ENCODE measurements at regions not wholly inside any gene's neighbourhood (a gene's known extent, or its start where the extent isn't known, plus 50 kb on each side); places are given as distances from the start of the nearest gene placed in this dataset.

DNA sequence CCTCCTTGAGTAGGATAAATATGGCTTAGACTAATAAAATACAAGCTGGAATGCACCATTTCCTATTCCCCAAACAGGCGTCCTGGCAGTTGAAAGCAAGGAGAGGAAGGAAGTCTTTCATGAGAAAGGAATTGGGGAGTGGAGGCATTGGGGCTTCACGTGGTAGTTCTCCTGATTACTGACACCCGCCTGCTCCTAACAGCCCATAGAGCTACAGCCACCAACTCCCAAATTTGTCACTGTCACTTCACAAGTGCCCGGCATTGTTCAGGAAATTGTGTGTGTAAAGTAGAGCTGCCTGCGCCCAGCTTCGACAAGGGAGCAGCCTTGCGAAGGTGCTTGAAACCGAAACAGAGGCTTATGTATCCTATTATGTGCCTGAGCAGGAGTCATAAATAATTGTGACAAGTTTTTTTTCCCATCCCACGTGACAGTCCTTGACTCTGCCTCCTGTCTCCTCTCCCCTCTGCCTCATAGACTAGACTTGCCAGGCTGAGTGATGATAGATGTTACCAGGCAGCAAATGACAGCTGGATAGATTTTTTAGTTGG, 301.7 kb upstream of the ZFP64 start (continued):
- TF ChIP-seq RAD21 (IDR thresholded peaks at IDR 0.05 in 1 of 2, conservative IDR thresholded peaks at IDR 0.05 in 1 of 2; ENCODE audit: low read depth in 2 of 2, low read length in 2 of 2) (no peak), KDM5A (IDR thresholded peaks at IDR 0.05; ENCODE audit: low read length) (no peak), ZNF274 (IDR thresholded peaks at IDR 0.05; ENCODE audit: borderline replicate concordance, extremely low read depth, low read length) (no peak)
- TF ChIP-seq, protein P1, sequence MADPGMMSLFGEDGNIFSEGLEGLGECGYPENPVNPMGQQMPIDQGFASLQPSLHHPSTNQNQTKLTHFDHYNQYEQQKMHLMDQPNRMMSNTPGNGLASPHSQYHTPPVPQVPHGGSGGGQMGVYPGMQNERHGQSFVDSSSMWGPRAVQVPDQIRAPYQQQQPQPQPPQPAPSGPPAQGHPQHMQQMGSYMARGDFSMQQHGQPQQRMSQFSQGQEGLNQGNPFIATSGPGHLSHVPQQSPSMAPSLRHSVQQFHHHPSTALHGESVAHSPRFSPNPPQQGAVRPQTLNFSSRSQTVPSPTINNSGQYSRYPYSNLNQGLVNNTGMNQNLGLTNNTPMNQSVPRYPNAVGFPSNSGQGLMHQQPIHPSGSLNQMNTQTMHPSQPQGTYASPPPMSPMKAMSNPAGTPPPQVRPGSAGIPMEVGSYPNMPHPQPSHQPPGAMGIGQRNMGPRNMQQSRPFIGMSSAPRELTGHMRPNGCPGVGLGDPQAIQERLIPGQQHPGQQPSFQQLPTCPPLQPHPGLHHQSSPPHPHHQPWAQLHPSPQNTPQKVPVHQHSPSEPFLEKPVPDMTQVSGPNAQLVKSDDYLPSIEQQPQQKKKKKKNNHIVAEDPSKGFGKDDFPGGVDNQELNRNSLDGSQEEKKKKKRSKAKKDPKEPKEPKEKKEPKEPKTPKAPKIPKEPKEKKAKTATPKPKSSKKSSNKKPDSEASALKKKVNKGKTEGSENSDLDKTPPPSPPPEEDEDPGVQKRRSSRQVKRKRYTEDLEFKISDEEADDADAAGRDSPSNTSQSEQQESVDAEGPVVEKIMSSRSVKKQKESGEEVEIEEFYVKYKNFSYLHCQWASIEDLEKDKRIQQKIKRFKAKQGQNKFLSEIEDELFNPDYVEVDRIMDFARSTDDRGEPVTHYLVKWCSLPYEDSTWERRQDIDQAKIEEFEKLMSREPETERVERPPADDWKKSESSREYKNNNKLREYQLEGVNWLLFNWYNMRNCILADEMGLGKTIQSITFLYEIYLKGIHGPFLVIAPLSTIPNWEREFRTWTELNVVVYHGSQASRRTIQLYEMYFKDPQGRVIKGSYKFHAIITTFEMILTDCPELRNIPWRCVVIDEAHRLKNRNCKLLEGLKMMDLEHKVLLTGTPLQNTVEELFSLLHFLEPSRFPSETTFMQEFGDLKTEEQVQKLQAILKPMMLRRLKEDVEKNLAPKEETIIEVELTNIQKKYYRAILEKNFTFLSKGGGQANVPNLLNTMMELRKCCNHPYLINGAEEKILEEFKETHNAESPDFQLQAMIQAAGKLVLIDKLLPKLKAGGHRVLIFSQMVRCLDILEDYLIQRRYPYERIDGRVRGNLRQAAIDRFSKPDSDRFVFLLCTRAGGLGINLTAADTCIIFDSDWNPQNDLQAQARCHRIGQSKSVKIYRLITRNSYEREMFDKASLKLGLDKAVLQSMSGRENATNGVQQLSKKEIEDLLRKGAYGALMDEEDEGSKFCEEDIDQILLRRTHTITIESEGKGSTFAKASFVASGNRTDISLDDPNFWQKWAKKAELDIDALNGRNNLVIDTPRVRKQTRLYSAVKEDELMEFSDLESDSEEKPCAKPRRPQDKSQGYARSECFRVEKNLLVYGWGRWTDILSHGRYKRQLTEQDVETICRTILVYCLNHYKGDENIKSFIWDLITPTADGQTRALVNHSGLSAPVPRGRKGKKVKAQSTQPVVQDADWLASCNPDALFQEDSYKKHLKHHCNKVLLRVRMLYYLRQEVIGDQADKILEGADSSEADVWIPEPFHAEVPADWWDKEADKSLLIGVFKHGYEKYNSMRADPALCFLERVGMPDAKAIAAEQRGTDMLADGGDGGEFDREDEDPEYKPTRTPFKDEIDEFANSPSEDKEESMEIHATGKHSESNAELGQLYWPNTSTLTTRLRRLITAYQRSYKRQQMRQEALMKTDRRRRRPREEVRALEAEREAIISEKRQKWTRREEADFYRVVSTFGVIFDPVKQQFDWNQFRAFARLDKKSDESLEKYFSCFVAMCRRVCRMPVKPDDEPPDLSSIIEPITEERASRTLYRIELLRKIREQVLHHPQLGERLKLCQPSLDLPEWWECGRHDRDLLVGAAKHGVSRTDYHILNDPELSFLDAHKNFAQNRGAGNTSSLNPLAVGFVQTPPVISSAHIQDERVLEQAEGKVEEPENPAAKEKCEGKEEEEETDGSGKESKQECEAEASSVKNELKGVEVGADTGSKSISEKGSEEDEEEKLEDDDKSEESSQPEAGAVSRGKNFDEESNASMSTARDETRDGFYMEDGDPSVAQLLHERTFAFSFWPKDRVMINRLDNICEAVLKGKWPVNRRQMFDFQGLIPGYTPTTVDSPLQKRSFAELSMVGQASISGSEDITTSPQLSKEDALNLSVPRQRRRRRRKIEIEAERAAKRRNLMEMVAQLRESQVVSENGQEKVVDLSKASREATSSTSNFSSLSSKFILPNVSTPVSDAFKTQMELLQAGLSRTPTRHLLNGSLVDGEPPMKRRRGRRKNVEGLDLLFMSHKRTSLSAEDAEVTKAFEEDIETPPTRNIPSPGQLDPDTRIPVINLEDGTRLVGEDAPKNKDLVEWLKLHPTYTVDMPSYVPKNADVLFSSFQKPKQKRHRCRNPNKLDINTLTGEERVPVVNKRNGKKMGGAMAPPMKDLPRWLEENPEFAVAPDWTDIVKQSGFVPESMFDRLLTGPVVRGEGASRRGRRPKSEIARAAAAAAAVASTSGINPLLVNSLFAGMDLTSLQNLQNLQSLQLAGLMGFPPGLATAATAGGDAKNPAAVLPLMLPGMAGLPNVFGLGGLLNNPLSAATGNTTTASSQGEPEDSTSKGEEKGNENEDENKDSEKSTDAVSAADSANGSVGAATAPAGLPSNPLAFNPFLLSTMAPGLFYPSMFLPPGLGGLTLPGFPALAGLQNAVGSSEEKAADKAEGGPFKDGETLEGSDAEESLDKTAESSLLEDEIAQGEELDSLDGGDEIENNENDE (IDR thresholded peaks at IDR 0.05; ENCODE audit: insufficient replicate concordance, low read length) = no peak

All from H1 (cell line).